ENCODE measurements at regions not wholly inside any gene's neighbourhood (a gene's known extent, or its start where the extent isn't known, plus 50 kb on each side); places are given as distances from the start of the nearest gene placed in this dataset.

GRCh38 chr13:36763126-36763722 lies 55.8 kb upstream of the RFXAP start:
- DNase-seq (ENCODE audit: extremely low spot score): no peak
- CTCF ChIA-PET: interaction anchor here (0.8 kb wide), 1 partner anchor 9 kb away, joined by 3 read pairs; no protein-coding TSS in a partner anchor
- POLR2A ChIA-PET: no interaction called here
- no peak for TF ChIP-seq CTCF (IDR thresholded peaks at IDR 0.05; ENCODE audit: control extremely low read depth, extremely low read depth, low read depth, missing control alignments)

- ChIA-PET POLR2A (no interaction called here), CTCF (interaction anchor here (0.9 kb wide), 1 partner anchor 29 kb away, joined by 3 read pairs; no protein-coding TSS in a partner anchor)
- no peak for TF ChIP-seq CTCF (IDR thresholded peaks at IDR 0.05; ENCODE audit: control extremely low read depth, extremely low read depth, low read depth, missing control alignments)
- DNase-seq (ENCODE audit: extremely low spot score): no peak
These were observed 54.5 kb upstream of the RFXAP start for GRCh38 chr13:36764536-36764935.

GRCh38 chr13:36764957-36765356 lies 54.1 kb upstream of the RFXAP start:
- POLR2A ChIA-PET: no interaction called here

GRCh38 chr13:36766295-36766694 lies 52.7 kb upstream of the RFXAP start:
- no peak for DNase-seq (ENCODE audit: extremely low spot score)
- ChIA-PET CTCF (no interaction called here), POLR2A (no interaction called here)
- no peak for TF ChIP-seq CTCF (IDR thresholded peaks at IDR 0.05; ENCODE audit: control extremely low read depth, extremely low read depth, low read depth, missing control alignments)

More at GRCh38 chr13:36764957-36765356, 54.1 kb upstream of the RFXAP start:
- DNase-seq (ENCODE audit: extremely low spot score): no peak
- CTCF ChIA-PET: no interaction called here
- TF ChIP-seq CTCF (IDR thresholded peaks at IDR 0.05; ENCODE audit: control extremely low read depth, extremely low read depth, low read depth, missing control alignments): no peak

- no peak for DNase-seq (ENCODE audit: extremely low spot score)
- TF ChIP-seq CTCF (IDR thresholded peaks at IDR 0.05; ENCODE audit: control extremely low read depth, extremely low read depth, low read depth, missing control alignments): no peak
- ChIA-PET CTCF (no interaction called here), POLR2A (no interaction called here)
These were observed 51.7 kb upstream of the RFXAP start for GRCh38 chr13:36767276-36767675.

- ChIA-PET CTCF (interaction anchor here (1.2 to 1.9 kb wide), 2 partner anchors 15 to 30 kb away, joined by 3 to 4 read pairs; no protein-coding TSS in a partner anchor), POLR2A (no interaction called here)
- DNase-seq (ENCODE audit: extremely low spot score): no peak
- TF ChIP-seq CTCF (IDR thresholded peaks at IDR 0.05; ENCODE audit: control extremely low read depth, extremely low read depth, low read depth, missing control alignments): no peak
These were observed 49.9 kb upstream of the RFXAP start for GRCh38 chr13:36769126-36769525.
